Stimulated activated CD4-positive, alpha-beta T cell treated with anti-CD3 and anti-CD28 coated beads, TNF-alpha, amount 100 ng/mL, for 4 hours (primary cell): ENCODE measurements at regions not wholly inside any gene's neighbourhood (a gene's known extent, or its start where the extent isn't known, plus 50 kb on each side); places are given as distances from the start of the nearest gene placed in this dataset.
"Not testable (repeated sequence)": the region's sequence is repeated elsewhere in the genome, so short reads cannot be mapped to it uniquely, and the experiment has no call there.

Source experiments
- DNase-seq, 3 experiments: peaks; one replicate each; pipeline ENCODE4 v3.0.0-alpha.2; 2020; ENCODE audit warnings: low read depth in 3 of 3

DNA sequence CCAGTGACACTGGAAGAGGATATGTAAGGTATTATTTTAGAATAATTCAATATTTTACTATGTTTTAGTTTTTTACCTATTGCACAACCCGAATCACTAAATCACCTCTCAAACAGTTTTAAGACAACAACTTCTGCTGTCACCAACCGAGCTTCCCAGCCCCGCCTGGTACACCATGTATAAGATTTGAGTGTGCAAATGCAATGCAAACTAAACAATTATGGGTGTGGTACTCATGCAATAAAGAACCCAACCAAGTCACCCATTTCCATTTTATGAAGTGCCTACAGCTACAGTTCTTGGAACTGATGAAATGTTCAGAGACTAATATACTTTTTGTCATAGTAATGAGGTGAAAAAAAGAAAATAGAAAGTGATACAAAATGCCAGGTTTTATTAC, 256.2 kb downstream of the TAFA4 start:
- DNase-seq: no peak

DNA sequence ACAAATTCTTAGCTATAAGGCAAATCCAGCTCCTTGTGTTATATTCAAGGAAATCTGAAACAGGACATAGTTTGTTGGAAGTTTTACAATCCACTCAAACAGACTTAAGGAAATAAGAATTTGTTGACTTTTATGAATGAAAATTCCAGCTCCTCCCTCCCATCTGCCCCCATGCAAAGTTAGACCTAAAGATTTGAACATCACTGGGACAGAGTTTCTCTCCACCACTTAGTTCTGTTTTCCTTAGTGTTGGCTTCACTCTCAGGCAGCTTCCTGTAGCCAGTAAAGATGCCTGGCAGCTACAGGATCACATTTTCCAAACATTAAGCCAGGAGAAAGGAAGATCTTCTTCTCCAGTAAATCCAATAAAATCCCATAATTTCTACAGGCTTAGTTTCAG, 265.0 kb downstream of the TAFA4 start:
- DNase-seq: no peak

DNA sequence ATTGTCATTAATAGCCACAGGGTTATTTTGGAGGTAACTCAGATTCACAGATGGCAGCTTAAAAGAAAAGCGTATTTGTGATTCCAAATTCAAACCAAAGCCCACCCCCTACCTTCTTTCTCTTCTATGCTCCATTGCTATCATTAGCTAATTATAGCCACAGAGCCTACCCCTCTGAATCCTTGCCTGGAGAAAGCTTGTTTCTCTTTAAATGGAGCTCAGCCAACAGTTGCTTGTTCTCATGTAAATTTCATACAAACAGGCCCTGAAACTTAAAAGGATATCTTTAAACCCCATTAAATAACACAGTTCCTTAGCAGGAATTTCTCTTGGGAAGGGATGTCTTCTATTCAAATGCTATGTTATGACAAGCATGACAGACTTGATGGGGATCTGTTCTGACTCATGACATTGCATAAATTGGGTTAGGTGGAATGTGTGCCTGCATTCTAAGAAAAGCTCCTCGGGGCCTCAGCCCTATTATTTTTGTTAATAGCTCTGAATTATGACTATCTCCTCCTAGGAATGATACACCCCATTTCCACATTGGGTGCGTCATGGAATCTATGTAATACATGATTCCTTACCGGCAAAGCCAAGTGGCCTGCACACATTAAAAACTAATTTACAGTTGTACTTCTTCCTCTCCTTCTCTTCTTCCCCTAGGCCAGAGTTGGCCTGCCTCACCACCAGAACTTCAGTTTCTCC, 265.8 kb downstream of the TAFA4 start:
- no peak for DNase-seq

DNA sequence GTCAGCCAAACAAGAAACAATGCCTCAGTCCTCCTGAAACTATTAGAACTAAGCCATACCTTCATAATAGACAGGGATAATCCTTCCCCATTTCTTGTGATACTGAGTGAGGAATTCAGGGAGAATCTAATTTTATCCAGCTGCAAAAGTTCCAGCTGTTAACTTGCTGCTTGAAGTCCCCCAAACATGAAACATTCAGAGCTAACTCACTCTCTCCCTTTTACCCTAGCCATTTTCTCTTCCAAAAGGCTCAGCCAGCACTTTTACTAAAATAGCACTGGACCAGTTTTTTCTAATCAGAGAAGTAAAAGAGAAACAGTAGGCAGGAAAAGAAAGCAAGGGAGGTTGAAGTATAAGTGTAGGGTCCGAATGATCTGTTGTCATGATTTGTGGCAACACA, 268.1 kb downstream of the TAFA4 start:
- no peak for DNase-seq

DNA sequence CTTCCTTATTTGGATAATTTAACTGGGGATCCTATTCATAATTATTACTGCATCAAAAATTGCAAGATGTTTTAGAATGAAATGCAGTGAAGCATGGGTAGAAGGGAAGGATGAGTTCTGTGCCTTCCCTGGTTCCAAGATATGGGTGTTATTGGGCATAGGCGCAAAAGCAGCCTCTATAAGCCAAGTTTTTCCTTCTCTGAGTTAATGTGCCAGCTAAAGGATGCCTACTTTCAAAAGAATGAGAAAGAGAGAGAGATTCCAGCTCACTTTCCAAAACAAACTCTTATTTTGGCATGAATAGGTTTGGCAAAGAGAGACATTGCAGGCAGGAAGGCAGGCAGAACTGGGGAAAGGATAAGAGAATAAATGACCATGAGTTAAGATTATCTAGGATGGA, 270.2 kb downstream of the TAFA4 start:
- no peak for DNase-seq

DNA sequence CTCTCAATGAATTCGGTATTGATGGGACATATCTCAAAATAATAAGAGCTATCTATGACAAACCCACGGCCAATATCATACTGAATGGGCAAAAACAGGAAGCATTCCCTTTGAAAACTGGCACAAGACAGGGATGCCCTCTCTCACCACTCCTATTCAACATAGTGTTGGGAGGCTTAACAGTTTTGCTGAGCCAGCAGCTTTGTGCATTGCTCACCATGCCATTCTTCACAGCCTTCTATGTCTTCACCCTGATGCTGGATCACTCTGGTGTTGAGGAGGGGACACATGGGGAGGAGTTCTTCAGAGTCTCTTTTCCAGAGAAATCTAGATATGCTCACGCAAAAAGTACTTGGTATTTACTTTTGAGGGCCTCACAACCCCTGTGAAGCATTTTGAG, 281.7 kb downstream of the TAFA4 start:
- DNase-seq: not testable (repeated sequence)

DNA sequence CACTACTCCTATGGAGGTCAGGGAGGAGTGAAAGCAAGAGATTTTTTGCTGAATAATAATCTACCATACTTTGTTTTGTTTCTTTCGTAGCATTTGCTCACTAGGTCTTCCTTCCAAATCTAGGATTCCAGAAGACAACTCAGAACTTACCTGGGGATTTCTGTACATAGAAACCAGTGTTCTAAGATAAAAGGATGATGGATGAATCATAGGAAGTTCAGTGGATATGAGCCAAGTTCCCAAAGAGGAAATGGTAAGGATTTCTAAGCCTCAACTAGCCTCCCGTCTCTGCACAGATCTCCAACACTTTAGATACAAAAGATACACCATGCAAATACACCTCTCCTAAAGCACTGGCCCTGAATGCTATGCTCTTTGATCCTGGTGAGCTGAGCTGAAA, 283.9 kb downstream of the TAFA4 start:
- no peak for DNase-seq

DNA sequence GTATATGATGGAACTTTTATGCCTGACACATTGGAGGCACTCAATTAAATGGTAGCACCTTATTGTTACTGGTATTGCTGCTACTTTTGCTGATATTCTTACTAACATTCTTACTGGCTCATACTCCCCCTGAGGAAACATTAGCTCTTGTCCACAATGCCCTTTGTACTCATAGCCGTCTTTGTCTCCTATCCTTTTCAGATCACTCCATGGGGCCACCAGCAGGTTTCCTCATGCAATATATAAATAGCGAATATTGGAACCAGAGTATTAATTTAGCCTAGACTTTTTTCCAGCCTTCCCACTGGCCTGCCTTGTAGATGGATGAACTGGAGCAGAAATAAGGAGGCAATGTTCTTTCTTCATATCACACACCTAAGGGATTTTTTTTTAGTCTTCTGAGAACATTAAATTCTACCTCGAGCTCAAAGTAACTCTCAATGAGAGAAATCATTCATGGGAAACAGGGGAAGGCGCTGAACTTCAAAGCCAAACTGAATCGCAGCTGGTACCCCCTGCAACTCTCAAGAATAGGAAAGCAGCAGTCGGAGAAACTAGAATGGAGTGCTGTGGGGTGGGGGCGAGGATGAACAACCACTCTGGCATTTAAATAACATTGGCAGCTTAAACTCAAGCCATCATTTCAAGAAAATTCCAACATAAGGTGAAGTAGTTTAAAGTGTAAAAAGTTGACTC, 300.3 kb downstream of the TAFA4 start:
- DNase-seq: no peak

DNA sequence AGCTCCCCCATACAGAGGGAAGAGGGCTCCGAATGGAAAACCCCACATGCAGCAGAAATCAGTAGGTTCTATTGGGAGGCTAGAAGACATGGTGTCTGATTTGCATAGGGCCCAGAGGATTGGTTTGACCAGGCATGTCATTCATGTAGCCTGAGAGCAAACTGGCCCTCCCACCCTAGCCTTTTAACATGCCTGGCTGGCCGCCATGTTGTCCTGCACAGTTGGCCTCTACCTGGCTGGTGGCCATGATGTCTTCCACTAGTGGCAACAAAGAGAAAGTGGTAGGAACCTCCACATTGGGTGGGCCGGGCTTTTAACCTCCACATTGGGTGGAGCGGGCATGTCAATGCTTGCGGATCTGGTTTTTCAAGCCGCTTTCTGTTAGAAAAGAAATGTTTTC, 312.1 kb downstream of the TAFA4 start:
- DNase-seq: no peak

DNA sequence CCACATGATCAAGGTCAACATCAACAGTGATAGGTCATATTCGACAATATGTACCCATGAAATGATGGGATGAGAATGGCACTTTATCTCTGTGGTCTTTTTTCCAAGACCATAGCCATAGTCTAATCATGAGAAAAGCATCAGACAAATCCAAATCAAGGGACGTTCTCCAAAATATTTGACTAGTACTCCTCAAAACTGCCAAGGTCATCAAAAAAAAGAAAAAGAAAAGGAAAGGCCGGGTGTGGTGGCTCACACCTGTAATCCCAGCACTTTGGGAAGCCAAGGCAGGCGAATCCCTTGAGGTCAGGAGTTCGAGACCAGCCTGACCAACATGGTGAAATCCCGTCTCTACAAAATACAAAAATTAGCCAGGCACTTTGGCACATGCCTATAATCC, 318.3 kb downstream of the TAFA4 start:
- DNase-seq: no peak

DNA sequence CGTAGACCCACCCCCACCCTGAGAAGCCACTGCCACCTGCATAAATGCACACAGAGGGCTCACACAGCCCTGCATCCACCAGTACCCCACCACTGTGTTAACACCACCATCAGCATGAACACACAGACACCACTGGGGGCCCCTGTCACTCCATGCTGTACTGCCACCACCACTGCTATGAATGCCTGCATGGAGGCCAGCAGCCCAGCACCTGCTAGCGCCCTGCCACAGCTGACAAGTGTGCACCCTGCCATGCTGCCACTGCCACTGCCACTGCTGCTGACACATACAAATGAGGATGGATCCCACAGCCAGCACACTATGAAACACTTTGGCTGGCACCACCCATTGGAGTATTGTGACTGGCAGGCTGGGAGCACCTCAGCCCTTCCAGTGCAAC, 361.0 kb downstream of the TAFA4 start:
- no peak for DNase-seq

DNA sequence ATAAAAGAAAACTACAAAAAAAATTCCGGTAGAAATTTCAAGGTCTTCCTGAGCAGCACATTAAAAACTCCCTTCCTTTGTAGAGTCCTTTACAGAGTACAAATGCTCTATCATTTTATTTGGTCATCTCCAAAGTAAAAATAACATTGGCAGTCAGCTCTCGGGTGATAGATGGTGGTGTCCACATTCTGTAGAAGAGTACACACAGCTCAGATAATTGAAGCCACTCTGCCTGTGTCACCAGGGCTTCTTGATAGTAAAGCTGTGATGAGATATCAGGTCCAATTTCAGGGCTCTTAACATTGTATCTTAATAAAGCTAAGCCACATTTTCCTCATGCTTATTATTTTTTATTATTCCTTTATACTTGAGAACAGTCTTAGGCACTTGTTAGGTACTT, 371.6 kb downstream of the TAFA4 start:
- DNase-seq: no peak

DNA sequence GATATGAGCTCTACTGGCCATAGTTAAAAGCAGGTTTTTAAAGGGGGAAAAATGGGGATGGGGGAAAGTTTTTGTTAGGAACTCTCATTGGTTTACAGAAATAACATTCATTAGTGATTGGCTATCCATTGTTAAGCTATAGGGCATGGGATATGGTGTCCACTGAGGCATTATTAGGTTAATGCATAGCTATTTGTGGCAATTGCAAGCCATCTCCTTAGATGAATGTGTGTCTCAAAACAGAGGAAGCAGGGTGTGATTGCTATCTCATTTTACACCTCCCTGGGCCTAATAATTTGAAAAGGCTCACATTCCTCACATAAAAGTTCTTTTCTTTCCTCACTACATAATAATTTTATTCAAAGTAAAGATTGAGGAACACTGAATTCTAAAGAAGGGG, 396.6 kb downstream of the TAFA4 start:
- DNase-seq: no peak

DNA sequence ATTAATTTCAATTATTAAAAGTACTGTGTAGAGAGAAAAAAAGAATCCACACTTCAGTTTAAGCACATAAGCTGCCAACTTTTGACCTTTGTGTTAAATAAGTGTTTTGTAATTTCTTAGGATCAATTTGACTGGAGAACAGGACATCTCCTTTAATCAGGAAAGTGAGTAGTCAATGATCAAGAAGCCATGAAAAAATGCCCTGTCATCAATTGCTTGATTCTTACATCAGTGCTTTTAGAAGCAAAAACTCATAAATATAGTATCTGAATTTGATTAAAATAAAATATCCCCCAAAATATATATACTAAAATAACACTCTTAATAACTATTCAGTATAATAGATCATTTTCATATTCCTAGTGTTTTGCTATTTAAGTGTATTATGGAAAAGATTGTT, 409.0 kb downstream of the TAFA4 start:
- DNase-seq: no peak

DNA sequence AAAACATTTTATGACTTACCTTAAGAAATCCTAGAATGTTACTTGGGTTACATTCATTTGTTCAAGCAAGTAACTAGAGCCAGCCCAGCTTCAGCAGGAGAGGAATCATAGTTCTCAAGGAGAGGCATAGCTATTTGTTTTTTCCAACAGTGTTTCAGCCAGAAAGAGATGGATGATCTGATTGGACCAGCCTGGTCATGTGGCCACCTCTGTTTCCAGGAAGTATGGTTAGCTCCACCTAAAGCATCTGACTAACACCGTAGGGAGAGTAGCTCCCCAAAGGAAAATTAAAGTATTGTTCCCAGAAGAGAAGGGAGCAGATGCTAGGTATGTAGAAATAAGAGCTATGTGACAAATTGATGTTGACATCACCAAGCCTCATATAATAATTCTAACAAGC, 417.1 kb downstream of the TAFA4 start:
- no peak for DNase-seq

DNA sequence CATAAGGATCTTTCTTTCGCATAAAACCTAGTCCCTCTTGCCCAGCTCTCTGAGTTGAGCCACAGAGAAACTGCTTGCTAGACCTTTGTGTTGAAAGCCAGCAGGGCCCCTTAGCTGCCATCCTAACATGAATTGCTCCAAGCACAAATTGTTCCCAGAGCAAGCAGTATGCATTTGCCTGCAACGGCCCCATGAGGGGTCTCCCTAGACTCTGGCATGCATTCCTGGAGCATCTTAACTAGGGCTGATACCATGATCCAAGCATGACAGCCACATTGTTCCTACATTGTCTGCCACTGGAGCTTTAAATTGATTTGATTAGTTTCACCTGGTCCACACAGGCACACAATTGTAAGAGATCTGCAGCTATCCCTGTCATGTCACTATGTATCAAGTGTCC, 428.1 kb downstream of the TAFA4 start:
- DNase-seq: no peak

DNA sequence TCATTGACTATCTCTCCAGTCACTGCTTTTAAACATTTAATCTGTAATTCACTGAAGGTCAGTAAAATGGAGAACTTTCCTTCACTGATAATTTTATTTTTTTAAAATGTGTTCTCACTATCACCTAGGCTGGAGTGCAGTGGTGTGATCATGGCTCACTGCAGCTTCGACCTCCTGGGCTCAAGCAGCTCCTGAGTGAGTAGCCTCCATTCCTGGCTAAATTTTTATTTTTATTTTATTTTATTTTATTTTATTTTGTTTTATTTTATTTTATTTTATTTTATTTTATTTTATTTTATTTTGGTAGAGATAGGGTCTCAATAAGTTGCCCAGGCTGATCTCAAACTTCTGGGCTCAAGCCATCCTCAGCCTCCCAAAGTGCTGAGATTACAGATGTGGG, 446.5 kb downstream of the TAFA4 start:
- DNase-seq: not testable (repeated sequence)

DNA sequence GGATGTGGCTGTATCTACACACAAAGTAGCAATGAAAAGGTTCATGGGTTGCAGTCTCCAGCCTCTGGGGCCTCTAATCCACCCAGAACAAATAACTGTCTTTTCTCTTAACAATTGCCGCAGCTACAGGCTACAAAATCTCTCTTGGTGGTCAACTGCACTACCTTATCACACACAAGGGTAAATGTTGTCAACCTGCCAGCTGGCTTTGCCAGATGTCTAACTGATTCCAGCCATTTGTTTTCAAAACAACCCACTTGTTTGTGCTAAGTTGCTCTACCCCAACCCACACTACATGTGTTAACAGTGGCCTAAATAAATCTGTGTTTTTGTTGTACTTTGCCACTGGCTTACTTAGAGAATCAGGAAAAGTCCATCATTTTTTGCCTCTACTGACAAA, 447.3 kb downstream of the TAFA4 start:
- DNase-seq: no peak

DNA sequence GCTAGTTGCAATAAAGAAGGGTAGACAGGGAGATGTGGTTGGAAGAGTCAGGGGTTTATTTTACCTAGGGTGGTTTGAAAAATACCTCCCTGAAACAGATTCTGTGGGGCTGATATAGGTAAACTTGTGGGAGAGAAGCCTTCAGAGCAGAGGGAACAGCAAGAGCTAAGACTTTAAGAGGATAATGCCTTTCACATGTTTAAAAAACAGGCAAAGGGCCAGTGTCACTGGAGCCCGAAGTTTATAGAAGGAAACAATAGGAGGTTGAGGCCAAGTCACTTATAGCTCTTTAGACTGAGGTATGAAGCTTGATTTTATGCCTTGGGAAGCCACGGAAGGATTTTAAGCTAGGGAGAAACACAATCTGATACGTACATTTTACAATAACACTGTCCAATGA, 448.7 kb downstream of the TAFA4 start:
- no peak for DNase-seq

DNA sequence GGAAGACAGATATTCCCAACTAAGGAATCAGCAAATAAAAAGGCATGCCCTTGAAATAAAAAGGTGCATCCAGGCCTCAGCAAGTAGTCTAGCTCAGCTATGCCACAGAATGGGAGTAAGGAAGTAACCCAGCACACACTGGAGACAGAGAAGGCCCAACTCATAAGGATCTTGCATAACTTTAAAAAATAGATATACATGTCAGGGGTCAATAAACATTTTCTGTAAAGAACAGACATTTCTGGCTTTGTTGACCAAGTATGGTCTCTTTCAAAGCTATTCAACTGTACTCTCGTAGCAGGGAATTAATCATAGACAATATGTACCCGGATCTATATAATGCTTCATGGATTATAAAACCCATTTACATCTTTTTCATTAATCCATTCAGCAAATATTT, 449.3 kb downstream of the TAFA4 start:
- no peak for DNase-seq

DNA sequence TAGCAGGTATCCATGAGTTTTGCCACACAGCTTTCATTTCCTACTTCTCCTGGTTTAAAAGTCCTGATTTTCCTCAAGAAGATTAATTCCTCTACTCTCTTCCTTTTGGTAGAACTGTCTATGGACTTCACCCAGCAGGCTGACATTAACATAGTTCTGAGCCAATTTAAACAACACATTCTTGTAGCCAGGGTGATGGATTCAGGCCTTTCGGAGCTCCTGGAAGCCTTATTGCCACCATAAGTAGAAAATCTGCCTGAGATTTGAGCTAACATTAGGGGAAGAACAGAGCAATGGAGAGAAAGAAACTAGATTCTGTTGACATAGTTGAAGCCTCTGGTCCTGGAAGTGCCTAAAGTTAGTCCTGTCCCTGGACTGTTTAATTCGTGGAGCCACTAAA, 449.8 kb downstream of the TAFA4 start:
- DNase-seq: no peak

DNA sequence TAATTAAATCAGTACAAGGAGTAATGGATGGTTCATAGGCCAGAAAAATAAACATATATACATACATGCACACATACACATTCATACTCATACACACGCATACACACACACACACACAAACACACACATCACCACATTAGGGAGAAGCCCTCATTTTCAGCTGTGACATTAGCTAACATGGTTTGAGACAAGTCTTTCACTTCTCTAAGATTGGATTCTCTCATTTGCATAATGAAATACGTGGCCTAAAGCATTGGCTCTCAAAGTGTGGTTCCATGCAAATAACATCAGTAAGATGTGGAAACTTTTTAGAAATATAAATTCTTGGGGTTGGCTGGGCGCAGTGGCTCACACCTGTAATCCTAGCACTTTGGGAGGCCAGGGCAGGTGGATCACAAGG, 452.6 kb downstream of the TAFA4 start:
- no peak for DNase-seq

DNA sequence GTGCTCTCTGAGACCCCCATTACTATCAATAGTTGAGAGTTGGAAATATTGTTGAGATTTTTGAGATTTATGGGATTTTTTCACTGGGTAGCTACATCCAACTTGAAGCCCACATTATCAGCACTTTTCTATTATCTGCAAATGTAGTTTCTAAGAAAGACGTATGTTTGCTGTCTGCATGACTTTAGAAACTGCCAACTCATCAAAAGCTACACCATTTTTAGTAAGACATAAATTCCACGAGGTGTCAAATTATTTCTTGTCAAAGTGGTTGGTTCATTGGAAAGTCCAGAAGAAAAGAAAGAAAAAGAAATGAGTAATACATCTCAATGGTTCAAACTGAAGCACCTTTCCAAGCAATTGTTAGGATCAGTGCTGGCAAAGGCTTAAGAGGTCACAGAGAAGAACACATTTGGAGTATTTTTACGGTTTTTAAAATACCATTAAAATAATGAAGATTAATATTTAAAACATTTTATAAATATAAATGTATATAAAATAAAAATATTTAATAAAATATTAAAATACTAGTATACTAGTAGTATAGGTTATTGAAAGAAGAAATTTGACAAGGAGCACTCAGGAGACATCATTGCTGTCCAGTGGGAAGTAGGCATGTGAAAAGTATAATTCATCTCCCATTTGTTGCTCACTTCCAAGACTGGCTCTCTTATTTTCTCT, 463.5 kb downstream of the TAFA4 start:
- no peak for DNase-seq
